Peyer's patch (tissue), 4 donors: ENCODE measurements at regions not wholly inside any gene's neighbourhood (a gene's known extent, or its start where the extent isn't known, plus 50 kb on each side); places are given as distances from the start of the nearest gene placed in this dataset.

ENCODE experiments used
- DNase-seq, 3 donors: peaks; one replicate each; pipeline ENCODE4 v3.0.0-alpha.2; 2017 to 2019
- H3K27ac ChIP-seq, 4 donors: fragments of 200-600 bp; sonication (generic); one replicate each; pipeline ENCODE4 v1.5.1; 2016 to 2019
- H3K27me3 ChIP-seq, 2 donors: fragments of 200-600 bp; sonication (generic); one replicate each; pipeline ENCODE4 v1.5.1; 2019
- H3K36me3 ChIP-seq, 3 donors: fragments of 200-600 bp; sonication (generic); one replicate each; pipeline ENCODE4 v1.5.1; 2016 to 2019
- H3K4me1 ChIP-seq, 4 donors: fragments of 200-600 bp; sonication (generic); one replicate each; pipeline ENCODE4 v1.5.1; 2016 to 2019
- H3K4me3 ChIP-seq, 4 donors: fragments of 200-600 bp; sonication (generic); 1 replicate in 3 of 4; 2 replicates in 1 of 4; pipeline ENCODE4 v1.5.1; 2016 to 2019; ENCODE audit warnings: mild to moderate bottlenecking in 1 of 4
- H3K9me3 ChIP-seq, 4 donors: fragments of 200-600 bp; sonication (generic); one replicate each; pipeline ENCODE4 v1.5.1; 2016 to 2019; ENCODE audit warnings: mild to moderate bottlenecking in 1 of 4
- CTCF ChIP-seq, 6 experiments: fragments of 450-650 bp in 4 of 6; fragments of 200-600 bp in 2 of 6; sonication (generic) in 1 of 6; IDR thresholded peaks; one replicate each; pipeline ENCODE4 v1.5.1; 2017 to 2019; ENCODE audit warnings: antibody characterized with exemption in 6 of 6, mild to moderate bottlenecking in 3 of 6, moderate library complexity in 1 of 6
- POLR2A ChIP-seq, 2 donors: fragments of 450-650 bp; IDR thresholded peaks; one replicate each; pipeline ENCODE4 v1.5.1; 2017; ENCODE audit warnings: antibody characterized with exemption in 2 of 2, mild to moderate bottlenecking in 2 of 2, moderate library complexity in 2 of 2

- Histone ChIP-seq H3K27ac (no peak overlapping the region), H3K36me3 (no peaks in the 10 kb centered on the region), H3K4me3 (no peak overlapping the region), H3K27me3 (no peaks in the 10 kb centered on the region), H3K4me1 (no peaks in the 10 kb centered on the region), H3K9me3 (no peaks in the 10 kb centered on the region)
- no peak for DNase-seq
- TF ChIP-seq CTCF (IDR thresholded peaks at IDR 0.05) (no peak), POLR2A (IDR thresholded peaks at IDR 0.05) (no peak)
Observed at GRCh38 chr11:90661233-90661632, 438.4 kb upstream of the CHORDC1 start.

GRCh38 chr11:90656171-90656570 lies 433.3 kb upstream of the CHORDC1 start:
- Histone ChIP-seq H3K36me3 (no peaks in the 10 kb centered on the region), H3K27me3 (no peaks in the 10 kb centered on the region), H3K27ac (no peak overlapping the region), H3K4me3 (no peak overlapping the region), H3K4me1 (no peaks in the 10 kb centered on the region), H3K9me3 (no peaks in the 10 kb centered on the region)
- no peak for DNase-seq
- TF ChIP-seq CTCF (IDR thresholded peaks at IDR 0.05) (no peak), POLR2A (IDR thresholded peaks at IDR 0.05) (no peak)

GRCh38 chr11:90650153-90650552 lies 427.3 kb upstream of the CHORDC1 start:
- Histone ChIP-seq H3K27me3 (no peaks in the 10 kb centered on the region), H3K27ac (no peak overlapping the region), H3K9me3 (no peaks in the 10 kb centered on the region), H3K4me3 (no peak overlapping the region), H3K36me3 (no peaks in the 10 kb centered on the region), H3K4me1 (no peaks in the 10 kb centered on the region)
- no peak for DNase-seq
- TF ChIP-seq CTCF (IDR thresholded peaks at IDR 0.05), result no peak
- no peak for TF ChIP-seq POLR2A (IDR thresholded peaks at IDR 0.05)

- DNase-seq, result no peak
- TF ChIP-seq POLR2A (IDR thresholded peaks at IDR 0.05), result no peak
- no peak for TF ChIP-seq CTCF (IDR thresholded peaks at IDR 0.05)
Observed at GRCh38 chr11:90646706-90647105, 423.9 kb upstream of the CHORDC1 start.

GRCh38 chr11:90646266-90646665 lies 423.4 kb upstream of the CHORDC1 start:
- no peaks in the 10 kb centered on the region for H3K9me3 ChIP-seq
- no peaks in the 10 kb centered on the region for H3K27me3 ChIP-seq
- H3K4me3 ChIP-seq, result no peak overlapping the region
- TF ChIP-seq CTCF (IDR thresholded peaks at IDR 0.05) (no peak), POLR2A (IDR thresholded peaks at IDR 0.05) (no peak)
- no peaks in the 10 kb centered on the region for H3K4me1 ChIP-seq
- DNase-seq, result no peak
- H3K27ac ChIP-seq, result no peak overlapping the region
- no peaks in the 10 kb centered on the region for H3K36me3 ChIP-seq

More at GRCh38 chr11:90646706-90647105, 423.9 kb upstream of the CHORDC1 start:
- no peaks in the 10 kb centered on the region for H3K4me1 ChIP-seq
- H3K9me3 ChIP-seq, result no peaks in the 10 kb centered on the region
- H3K27me3 ChIP-seq, result no peaks in the 10 kb centered on the region
- H3K36me3 ChIP-seq, result no peaks in the 10 kb centered on the region
- H3K27ac ChIP-seq, result no peak overlapping the region
- no peak overlapping the region for H3K4me3 ChIP-seq

GRCh38 chr11:90639461-90639993 lies 416.7 kb upstream of the CHORDC1 start:
- DNase-seq, result no peak
- Histone ChIP-seq H3K4me1 (no peaks in the 10 kb centered on the region), H3K27me3 (no peaks in the 10 kb centered on the region), H3K4me3 (no peak overlapping the region), H3K27ac (no peak overlapping the region), H3K9me3 (no peaks in the 10 kb centered on the region), H3K36me3 (no peaks in the 10 kb centered on the region)
- TF ChIP-seq CTCF (IDR thresholded peaks at IDR 0.05), result no peak
- TF ChIP-seq POLR2A (IDR thresholded peaks at IDR 0.05), result no peak
